ENCODE measurements at regions not wholly inside any gene's neighbourhood (a gene's known extent, or its start where the extent isn't known, plus 50 kb on each side); places are given as distances from the start of the nearest gene placed in this dataset.

- no peaks in the 10 kb centered on the region for H3K36me3 ChIP-seq (ENCODE audit: insufficient read depth, low read length)
- no peaks in the 10 kb centered on the region for H3K27me3 ChIP-seq (ENCODE audit: control insufficient read depth in 1 of 2, insufficient read depth in 2 of 2, low read length in 2 of 2)
- no peaks in the 10 kb centered on the region for H3K9me3 ChIP-seq (ENCODE audit: low read length)
Observed at GRCh38 chr5:121008041-121008440, 543.9 kb downstream of the PRR16 start.

GRCh38 chr5:121009058-121009457 lies 545.0 kb downstream of the PRR16 start:
- H3K36me3 ChIP-seq (ENCODE audit: insufficient read depth, low read length): no peaks in the 10 kb centered on the region
- no peak overlapping the region for H3K9ac ChIP-seq (ENCODE audit: low read length)
- H3K4me1 ChIP-seq (ENCODE audit: insufficient read depth, low read length): no peaks in the 10 kb centered on the region
- no peak overlapping the region for H3K4me3 ChIP-seq (ENCODE audit: low read depth in 1 of 2, low read length in 2 of 2)
- no peaks in the 10 kb centered on the region for H3K9me3 ChIP-seq (ENCODE audit: low read length)
- no peak overlapping the region for H3K27ac ChIP-seq (ENCODE audit: low read depth, low read length)
- H3K27me3 ChIP-seq (ENCODE audit: control insufficient read depth in 1 of 2, insufficient read depth in 2 of 2, low read length in 2 of 2): no peaks in the 10 kb centered on the region

More at GRCh38 chr5:121008041-121008440, 543.9 kb downstream of the PRR16 start:
- Histone ChIP-seq H3K4me1 (ENCODE audit: insufficient read depth, low read length) (no peaks in the 10 kb centered on the region), H3K4me3 (ENCODE audit: low read depth in 1 of 2, low read length in 2 of 2) (no peak overlapping the region), H3K27ac (ENCODE audit: low read depth, low read length) (no peak overlapping the region), H3K9ac (ENCODE audit: low read length) (no peak overlapping the region)

- Histone ChIP-seq H3K36me3 (ENCODE audit: insufficient read depth, low read length) (no peaks in the 10 kb centered on the region), H3K4me1 (ENCODE audit: insufficient read depth, low read length) (no peaks in the 10 kb centered on the region), H3K9ac (ENCODE audit: low read length) (no peak overlapping the region), H3K4me3 (ENCODE audit: low read depth in 1 of 2, low read length in 2 of 2) (no peak overlapping the region), H3K27me3 (ENCODE audit: control insufficient read depth in 1 of 2, insufficient read depth in 2 of 2, low read length in 2 of 2) (no peaks in the 10 kb centered on the region), H3K27ac (ENCODE audit: low read depth, low read length) (no peak overlapping the region), H3K9me3 (ENCODE audit: low read length) (no peaks in the 10 kb centered on the region)
Observed at GRCh38 chr5:121018004-121018403, 553.9 kb downstream of the PRR16 start.

GRCh38 chr5:121019106-121019505 lies 555.0 kb downstream of the PRR16 start:
- no peak overlapping the region for H3K27ac ChIP-seq (ENCODE audit: low read depth, low read length)
- no peaks in the 10 kb centered on the region for H3K36me3 ChIP-seq (ENCODE audit: insufficient read depth, low read length)
- H3K9ac ChIP-seq (ENCODE audit: low read length): no peak overlapping the region
- H3K9me3 ChIP-seq (ENCODE audit: low read length): no peaks in the 10 kb centered on the region
- no peaks in the 10 kb centered on the region for H3K4me1 ChIP-seq (ENCODE audit: insufficient read depth, low read length)
- H3K4me3 ChIP-seq (ENCODE audit: low read depth in 1 of 2, low read length in 2 of 2): no peak overlapping the region
- H3K27me3 ChIP-seq (ENCODE audit: control insufficient read depth in 1 of 2, insufficient read depth in 2 of 2, low read length in 2 of 2): no peaks in the 10 kb centered on the region

- no peaks in the 10 kb centered on the region for H3K36me3 ChIP-seq (ENCODE audit: insufficient read depth, low read length)
- H3K9me3 ChIP-seq (ENCODE audit: low read length): no peaks in the 10 kb centered on the region
- H3K27ac ChIP-seq (ENCODE audit: low read depth, low read length): no peak overlapping the region
- H3K4me1 ChIP-seq (ENCODE audit: insufficient read depth, low read length): no peaks in the 10 kb centered on the region
- H3K9ac ChIP-seq (ENCODE audit: low read length): no peak overlapping the region
- no peaks in the 10 kb centered on the region for H3K27me3 ChIP-seq (ENCODE audit: control insufficient read depth in 1 of 2, insufficient read depth in 2 of 2, low read length in 2 of 2)
- no peak overlapping the region for H3K4me3 ChIP-seq (ENCODE audit: low read depth in 1 of 2, low read length in 2 of 2)
Observed at GRCh38 chr5:121019734-121020133, 555.6 kb downstream of the PRR16 start.

- Histone ChIP-seq H3K4me3 (ENCODE audit: low read depth in 1 of 2, low read length in 2 of 2) (no peak overlapping the region), H3K36me3 (ENCODE audit: insufficient read depth, low read length) (no peaks in the 10 kb centered on the region), H3K27me3 (ENCODE audit: control insufficient read depth in 1 of 2, insufficient read depth in 2 of 2, low read length in 2 of 2) (no peaks in the 10 kb centered on the region), H3K4me1 (ENCODE audit: insufficient read depth, low read length) (no peaks in the 10 kb centered on the region), H3K9ac (ENCODE audit: low read length) (no peak overlapping the region), H3K27ac (ENCODE audit: low read depth, low read length) (no peak overlapping the region), H3K9me3 (ENCODE audit: low read length) (no peaks in the 10 kb centered on the region)
Observed at GRCh38 chr5:121021681-121022080, 557.6 kb downstream of the PRR16 start.

GRCh38 chr5:121024416-121025311 lies 560.6 kb downstream of the PRR16 start:
- Histone ChIP-seq H3K9ac (ENCODE audit: low read length) (no peak overlapping the region), H3K4me1 (ENCODE audit: insufficient read depth, low read length) (no peaks in the 10 kb centered on the region), H3K4me3 (ENCODE audit: low read depth in 1 of 2, low read length in 2 of 2) (no peak overlapping the region), H3K27me3 (ENCODE audit: control insufficient read depth in 1 of 2, insufficient read depth in 2 of 2, low read length in 2 of 2) (no peaks in the 10 kb centered on the region), H3K9me3 (ENCODE audit: low read length) (no peaks in the 10 kb centered on the region), H3K36me3 (ENCODE audit: insufficient read depth, low read length) (no peaks in the 10 kb centered on the region), H3K27ac (ENCODE audit: low read depth, low read length) (no peak overlapping the region)

- Histone ChIP-seq H3K36me3 (ENCODE audit: insufficient read depth, low read length) (no peaks in the 10 kb centered on the region), H3K27ac (ENCODE audit: low read depth, low read length) (no peak overlapping the region), H3K9ac (ENCODE audit: low read length) (no peak overlapping the region), H3K9me3 (ENCODE audit: low read length) (no peaks in the 10 kb centered on the region), H3K27me3 (ENCODE audit: control insufficient read depth in 1 of 2, insufficient read depth in 2 of 2, low read length in 2 of 2) (no peaks in the 10 kb centered on the region), H3K4me1 (ENCODE audit: insufficient read depth, low read length) (no peaks in the 10 kb centered on the region), H3K4me3 (ENCODE audit: low read depth in 1 of 2, low read length in 2 of 2) (no peak overlapping the region)
Observed at GRCh38 chr5:121025671-121026070, 561.6 kb downstream of the PRR16 start.

- no peak overlapping the region for H3K9ac ChIP-seq (ENCODE audit: low read length)
- H3K36me3 ChIP-seq (ENCODE audit: insufficient read depth, low read length): no peaks in the 10 kb centered on the region
- no peak overlapping the region for H3K27ac ChIP-seq (ENCODE audit: low read depth, low read length)
- no peaks in the 10 kb centered on the region for H3K27me3 ChIP-seq (ENCODE audit: control insufficient read depth in 1 of 2, insufficient read depth in 2 of 2, low read length in 2 of 2)
- no peak overlapping the region for H3K4me3 ChIP-seq (ENCODE audit: low read depth in 1 of 2, low read length in 2 of 2)
- no peaks in the 10 kb centered on the region for H3K4me1 ChIP-seq (ENCODE audit: insufficient read depth, low read length)
- H3K9me3 ChIP-seq (ENCODE audit: low read length): no peaks in the 10 kb centered on the region
Observed at GRCh38 chr5:121027636-121028035, 563.5 kb downstream of the PRR16 start.

GRCh38 chr5:121029536-121030245 lies 565.6 kb downstream of the PRR16 start:
- H3K4me3 ChIP-seq (ENCODE audit: low read depth in 1 of 2, low read length in 2 of 2): no peak overlapping the region
- no peaks in the 10 kb centered on the region for H3K36me3 ChIP-seq (ENCODE audit: insufficient read depth, low read length)
- no peaks in the 10 kb centered on the region for H3K4me1 ChIP-seq (ENCODE audit: insufficient read depth, low read length)
- no peak overlapping the region for H3K27ac ChIP-seq (ENCODE audit: low read depth, low read length)
- no peaks in the 10 kb centered on the region for H3K27me3 ChIP-seq (ENCODE audit: control insufficient read depth in 1 of 2, insufficient read depth in 2 of 2, low read length in 2 of 2)
- no peaks in the 10 kb centered on the region for H3K9me3 ChIP-seq (ENCODE audit: low read length)
- no peak overlapping the region for H3K9ac ChIP-seq (ENCODE audit: low read length)

- no peak overlapping the region for H3K27ac ChIP-seq (ENCODE audit: low read depth, low read length)
- H3K36me3 ChIP-seq (ENCODE audit: insufficient read depth, low read length): no peaks in the 10 kb centered on the region
- H3K27me3 ChIP-seq (ENCODE audit: control insufficient read depth in 1 of 2, insufficient read depth in 2 of 2, low read length in 2 of 2): no peaks in the 10 kb centered on the region
- no peaks in the 10 kb centered on the region for H3K9me3 ChIP-seq (ENCODE audit: low read length)
- no peaks in the 10 kb centered on the region for H3K4me1 ChIP-seq (ENCODE audit: insufficient read depth, low read length)
- H3K4me3 ChIP-seq (ENCODE audit: low read depth in 1 of 2, low read length in 2 of 2): no peak overlapping the region
- no peak overlapping the region for H3K9ac ChIP-seq (ENCODE audit: low read length)
Observed at GRCh38 chr5:121031491-121031890, 567.4 kb downstream of the PRR16 start.

Measured in muscle layer of colon (tissue), 2 donors.